ENCODE measurements at regions not wholly inside any gene's neighbourhood (a gene's known extent, or its start where the extent isn't known, plus 50 kb on each side); places are given as distances from the start of the nearest gene placed in this dataset.

DNA sequence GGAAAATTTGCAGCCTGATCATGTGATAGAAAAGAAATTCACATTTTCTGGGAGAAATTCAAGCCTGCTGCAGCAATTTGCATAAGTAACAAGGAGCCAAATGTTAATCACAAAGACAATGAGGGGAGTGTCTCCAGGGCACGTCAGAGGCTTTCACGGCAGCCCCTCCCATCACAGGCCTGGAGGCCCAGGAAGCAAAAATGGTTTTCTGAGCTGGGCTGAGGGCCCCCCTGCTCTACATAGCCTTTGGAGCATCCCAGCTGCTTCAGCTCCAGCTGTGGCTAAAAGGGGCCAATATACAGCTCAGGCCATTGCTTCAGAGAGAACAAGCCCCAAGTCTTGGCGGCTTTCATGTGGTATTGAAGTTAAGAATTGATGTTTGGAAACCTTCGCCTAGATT lies 445.3 kb upstream of the ZEB2 start:
- Histone ChIP-seq H3K4me1 (ENCODE audit: control insufficient read depth, extremely low read depth, insufficient read depth, low read length) (no peaks in the 10 kb centered on the region), H3K9me3 (ENCODE audit: control insufficient read depth, insufficient read depth, low read depth, low read length) (no peaks in the 10 kb centered on the region), H2AFZ (ENCODE audit: low read length) (no peak overlapping the region), H4K20me1 (ENCODE audit: control insufficient read depth, extremely low read depth, insufficient read depth, low read length) (no peaks in the 10 kb centered on the region), H3K9ac (ENCODE audit: insufficient read depth, low read length) (no peak overlapping the region), H3K4me2 (ENCODE audit: extremely low read depth, insufficient read depth, low read length) (no peak overlapping the region), H3K27ac (ENCODE audit: insufficient read depth, low read length) (no peak overlapping the region), H3K4me3 (replicated peaks in 1 of 4; ENCODE audit: control extremely low read depth in 1 of 4, insufficient read depth in 1 of 4, low read depth in 3 of 4, low read length in 4 of 4) (no peak overlapping the region), H3K79me2 (ENCODE audit: control insufficient read depth, insufficient read depth, low read length) (no peaks in the 10 kb centered on the region), H3K27me3 (ENCODE audit: control insufficient read depth, insufficient read depth, low read length) (no peaks in the 10 kb centered on the region), H3K36me3 (ENCODE audit: control insufficient read depth, insufficient read depth, low read length) (no peaks in the 10 kb centered on the region)
- DNase-seq (ENCODE audit: low read depth in 2 of 2): no peak
- TF ChIP-seq EZH2 (IDR thresholded peaks at IDR 0.05; ENCODE audit: low read length, missing control alignments): no peak
- TF ChIP-seq, protein P1, sequence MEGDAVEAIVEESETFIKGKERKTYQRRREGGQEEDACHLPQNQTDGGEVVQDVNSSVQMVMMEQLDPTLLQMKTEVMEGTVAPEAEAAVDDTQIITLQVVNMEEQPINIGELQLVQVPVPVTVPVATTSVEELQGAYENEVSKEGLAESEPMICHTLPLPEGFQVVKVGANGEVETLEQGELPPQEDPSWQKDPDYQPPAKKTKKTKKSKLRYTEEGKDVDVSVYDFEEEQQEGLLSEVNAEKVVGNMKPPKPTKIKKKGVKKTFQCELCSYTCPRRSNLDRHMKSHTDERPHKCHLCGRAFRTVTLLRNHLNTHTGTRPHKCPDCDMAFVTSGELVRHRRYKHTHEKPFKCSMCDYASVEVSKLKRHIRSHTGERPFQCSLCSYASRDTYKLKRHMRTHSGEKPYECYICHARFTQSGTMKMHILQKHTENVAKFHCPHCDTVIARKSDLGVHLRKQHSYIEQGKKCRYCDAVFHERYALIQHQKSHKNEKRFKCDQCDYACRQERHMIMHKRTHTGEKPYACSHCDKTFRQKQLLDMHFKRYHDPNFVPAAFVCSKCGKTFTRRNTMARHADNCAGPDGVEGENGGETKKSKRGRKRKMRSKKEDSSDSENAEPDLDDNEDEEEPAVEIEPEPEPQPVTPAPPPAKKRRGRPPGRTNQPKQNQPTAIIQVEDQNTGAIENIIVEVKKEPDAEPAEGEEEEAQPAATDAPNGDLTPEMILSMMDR (conservative IDR thresholded peaks at IDR 0.05 in 1 of 2, IDR thresholded peaks at IDR 0.05 in 1 of 2; ENCODE audit: low read depth in 1 of 2, low read length in 2 of 2): no peak

DNA sequence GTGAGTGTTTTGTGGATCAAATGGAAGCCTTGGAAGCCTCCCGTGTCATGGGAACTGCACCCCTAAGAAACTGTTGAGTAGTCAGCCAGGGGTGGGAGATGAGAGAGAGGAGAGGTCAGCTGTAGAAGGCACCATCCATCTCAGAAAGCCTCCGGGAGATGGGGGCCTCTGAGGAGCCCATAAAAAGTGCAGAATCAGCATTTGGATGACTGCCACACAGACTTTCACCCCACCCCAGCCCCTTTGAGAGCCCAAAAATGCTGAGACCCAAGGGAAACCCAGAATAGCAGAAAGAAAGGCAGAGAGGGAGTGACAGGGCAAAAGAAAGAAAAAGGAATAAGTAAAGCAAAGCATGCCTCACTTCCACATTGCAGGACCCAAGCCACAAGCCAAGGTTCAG lies 443.1 kb upstream of the ZEB2 start:
- H3K27me3 ChIP-seq (ENCODE audit: control insufficient read depth, insufficient read depth, low read length): no peaks in the 10 kb centered on the region
- no peak overlapping the region for H2AFZ ChIP-seq (ENCODE audit: low read length)
- TF ChIP-seq EZH2 (IDR thresholded peaks at IDR 0.05; ENCODE audit: low read length, missing control alignments): no peak
- TF ChIP-seq, protein P1 (conservative IDR thresholded peaks at IDR 0.05 in 1 of 2, IDR thresholded peaks at IDR 0.05 in 1 of 2; ENCODE audit: low read depth in 1 of 2, low read length in 2 of 2): no peak
- H3K4me3 ChIP-seq (replicated peaks in 1 of 4; ENCODE audit: control extremely low read depth in 1 of 4, insufficient read depth in 1 of 4, low read depth in 3 of 4, low read length in 4 of 4): no peak overlapping the region
- H3K9me3 ChIP-seq (ENCODE audit: control insufficient read depth, insufficient read depth, low read depth, low read length): no peaks in the 10 kb centered on the region
- H3K4me1 ChIP-seq (ENCODE audit: control insufficient read depth, extremely low read depth, insufficient read depth, low read length): no peaks in the 10 kb centered on the region
- no peak for DNase-seq (ENCODE audit: low read depth in 2 of 2)
- H4K20me1 ChIP-seq (ENCODE audit: control insufficient read depth, extremely low read depth, insufficient read depth, low read length): no peaks in the 10 kb centered on the region
- no peak overlapping the region for H3K27ac ChIP-seq (ENCODE audit: insufficient read depth, low read length)
- no peaks in the 10 kb centered on the region for H3K36me3 ChIP-seq (ENCODE audit: control insufficient read depth, insufficient read depth, low read length)
- no peak overlapping the region for H3K4me2 ChIP-seq (ENCODE audit: extremely low read depth, insufficient read depth, low read length)
- H3K79me2 ChIP-seq (ENCODE audit: control insufficient read depth, insufficient read depth, low read length): no peaks in the 10 kb centered on the region
- no peak overlapping the region for H3K9ac ChIP-seq (ENCODE audit: insufficient read depth, low read length)

DNA sequence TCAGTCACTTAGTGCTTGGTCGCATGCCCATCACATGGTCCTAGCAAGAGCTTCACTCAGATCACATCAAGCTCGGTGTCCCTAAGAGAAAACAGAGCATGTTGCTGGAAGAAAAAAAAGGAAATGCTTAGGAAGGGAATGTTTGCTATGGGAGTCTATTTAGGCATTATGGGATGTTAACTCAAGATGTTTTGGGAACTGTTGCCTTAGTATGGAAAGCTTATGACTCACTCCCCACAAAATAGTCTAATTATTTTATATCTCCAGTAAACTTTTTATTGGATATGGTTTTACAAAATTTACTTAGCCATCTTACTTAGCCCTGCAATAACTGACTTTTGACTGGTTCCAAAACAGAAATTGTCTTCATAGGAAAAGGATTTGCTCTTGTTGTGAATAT lies 439.5 kb upstream of the ZEB2 start:
- no peaks in the 10 kb centered on the region for H3K36me3 ChIP-seq (ENCODE audit: control insufficient read depth, insufficient read depth, low read length)
- no peak overlapping the region for H3K27ac ChIP-seq (ENCODE audit: insufficient read depth, low read length)
- no peak for DNase-seq (ENCODE audit: low read depth in 2 of 2)
- H4K20me1 ChIP-seq (ENCODE audit: control insufficient read depth, extremely low read depth, insufficient read depth, low read length): no peaks in the 10 kb centered on the region
- TF ChIP-seq, protein P1 (conservative IDR thresholded peaks at IDR 0.05 in 1 of 2, IDR thresholded peaks at IDR 0.05 in 1 of 2; ENCODE audit: low read depth in 1 of 2, low read length in 2 of 2): no peak
- no peak for TF ChIP-seq EZH2 (IDR thresholded peaks at IDR 0.05; ENCODE audit: low read length, missing control alignments)
- H3K4me1 ChIP-seq (ENCODE audit: control insufficient read depth, extremely low read depth, insufficient read depth, low read length): no peaks in the 10 kb centered on the region
- no peaks in the 10 kb centered on the region for H3K79me2 ChIP-seq (ENCODE audit: control insufficient read depth, insufficient read depth, low read length)
- no peak overlapping the region for H3K9ac ChIP-seq (ENCODE audit: insufficient read depth, low read length)
- no peaks in the 10 kb centered on the region for H3K9me3 ChIP-seq (ENCODE audit: control insufficient read depth, insufficient read depth, low read depth, low read length)
- no peak overlapping the region for H2AFZ ChIP-seq (ENCODE audit: low read length)
- no peaks in the 10 kb centered on the region for H3K27me3 ChIP-seq (ENCODE audit: control insufficient read depth, insufficient read depth, low read length)
- H3K4me3 ChIP-seq (replicated peaks in 1 of 4; ENCODE audit: control extremely low read depth in 1 of 4, insufficient read depth in 1 of 4, low read depth in 3 of 4, low read length in 4 of 4): no peak overlapping the region
- no peak overlapping the region for H3K4me2 ChIP-seq (ENCODE audit: extremely low read depth, insufficient read depth, low read length)

Measured in fibroblast of lung (primary cell).